ENCODE measurements at regions not wholly inside any gene's neighbourhood (a gene's known extent, or its start where the extent isn't known, plus 50 kb on each side); places are given as distances from the start of the nearest gene placed in this dataset.

GRCh38 chr5:158414780-158415179, 555.8 kb upstream of the CLINT1 start:
- Histone ChIP-seq H3K9me3 (ENCODE audit: low read length) (no peaks in the 10 kb centered on the region), H3F3A (ENCODE audit: low read length, unreplicated experiment) (no peaks in the 10 kb centered on the region), H4K20me1 (ENCODE audit: low read length) (no peaks in the 10 kb centered on the region), H3K9ac (ENCODE audit: low read length) (no peak overlapping the region), H3K4me1 (ENCODE audit: insufficient read depth, low read length) (peaks cover 16% of the 10 kb centered on the region), H2AFZ (ENCODE audit: low read length) (no peak overlapping the region), H3K36me3 (ENCODE audit: low read depth, low read length) (no peaks in the 10 kb centered on the region), H3K9me2 (replicated peaks; ENCODE audit: low read length) (no peaks in the 10 kb centered on the region), H3K27ac (ENCODE audit: low read length) (no peak overlapping the region), H3K4me3 (ENCODE audit: low read length) (no peak overlapping the region), H3K79me2 (ENCODE audit: low read length) (no peaks in the 10 kb centered on the region), H3K27me3 (ENCODE audit: low read length) (no peaks in the 10 kb centered on the region), H3K4me2 (ENCODE audit: low read length) (peak overlapping the region; percentile 47)
- ChIA-PET POLR2A (ENCODE audit: unreplicated experiment) (no interaction called here), CTCF (no interaction called here)
- intact Hi-C loops (cut with micrococcal nuclease): no loop called here
- no TSS peak for BruUV-seq (replicated peaks)
- peak; percentile 55; the same call in 1 of the 2 replicates for ATAC-seq
- DNase-seq: peak; percentile 60
- TF ChIP-seq EZH2phosphoT487 (IDR thresholded peaks at IDR 0.05; ENCODE audit: borderline replicate concordance, low read length) (no peak), EZH2 (IDR thresholded peaks at IDR 0.05; ENCODE audit: low read length, unreplicated experiment) (no peak), CTCF (conservative IDR thresholded peaks at IDR 0.05; ENCODE audit: low read depth, low read length) (no peak)

DNA sequence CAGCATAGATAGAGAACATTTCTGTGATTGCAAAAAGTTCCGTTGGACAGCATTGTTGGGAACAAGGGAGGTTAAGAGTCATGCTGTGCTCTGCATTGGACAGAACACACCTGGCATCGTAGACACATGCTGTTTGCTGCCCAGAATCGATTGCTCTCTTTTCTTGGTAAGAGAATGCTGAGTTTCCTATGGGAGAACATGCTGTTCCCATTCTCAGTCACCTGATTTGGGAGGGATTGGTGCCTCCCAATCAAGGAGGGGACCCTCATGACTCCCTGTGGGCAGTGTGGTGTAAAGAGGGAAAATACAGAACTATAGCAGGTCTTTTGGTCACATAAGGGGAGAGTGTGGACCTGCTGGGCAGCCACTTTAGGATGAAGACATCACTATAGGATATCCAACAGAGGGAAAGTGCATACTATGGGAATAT, 555.4 kb upstream of the CLINT1 start:
- TF ChIP-seq EZH2 (IDR thresholded peaks at IDR 0.05; ENCODE audit: low read length, unreplicated experiment) (no peak), EZH2phosphoT487 (IDR thresholded peaks at IDR 0.05; ENCODE audit: borderline replicate concordance, low read length) (no peak), CTCF (conservative IDR thresholded peaks at IDR 0.05; ENCODE audit: low read depth, low read length) (no peak)
- Histone ChIP-seq H3K4me3 (ENCODE audit: low read length) (no peak overlapping the region), H3K4me1 (ENCODE audit: insufficient read depth, low read length) (peaks cover 16% of the 10 kb centered on the region), H3K27ac (ENCODE audit: low read length) (no peak overlapping the region), H3K9me3 (ENCODE audit: low read length) (no peaks in the 10 kb centered on the region), H3K27me3 (ENCODE audit: low read length) (no peaks in the 10 kb centered on the region), H3F3A (ENCODE audit: low read length, unreplicated experiment) (no peaks in the 10 kb centered on the region), H2AFZ (ENCODE audit: low read length) (no peak overlapping the region), H3K9ac (ENCODE audit: low read length) (no peak overlapping the region), H3K4me2 (ENCODE audit: low read length) (peak overlapping the region; percentile 47), H4K20me1 (ENCODE audit: low read length) (no peaks in the 10 kb centered on the region), H3K79me2 (ENCODE audit: low read length) (no peaks in the 10 kb centered on the region), H3K36me3 (ENCODE audit: low read depth, low read length) (no peaks in the 10 kb centered on the region), H3K9me2 (replicated peaks; ENCODE audit: low read length) (no peaks in the 10 kb centered on the region)
- intact Hi-C loops (cut with micrococcal nuclease): no loop called here
- DNase-seq: no peak
- CTCF ChIA-PET: no interaction called here
- BruUV-seq (replicated peaks): no TSS peak
- POLR2A ChIA-PET (ENCODE audit: unreplicated experiment): no interaction called here
- ATAC-seq: no peak

DNA sequence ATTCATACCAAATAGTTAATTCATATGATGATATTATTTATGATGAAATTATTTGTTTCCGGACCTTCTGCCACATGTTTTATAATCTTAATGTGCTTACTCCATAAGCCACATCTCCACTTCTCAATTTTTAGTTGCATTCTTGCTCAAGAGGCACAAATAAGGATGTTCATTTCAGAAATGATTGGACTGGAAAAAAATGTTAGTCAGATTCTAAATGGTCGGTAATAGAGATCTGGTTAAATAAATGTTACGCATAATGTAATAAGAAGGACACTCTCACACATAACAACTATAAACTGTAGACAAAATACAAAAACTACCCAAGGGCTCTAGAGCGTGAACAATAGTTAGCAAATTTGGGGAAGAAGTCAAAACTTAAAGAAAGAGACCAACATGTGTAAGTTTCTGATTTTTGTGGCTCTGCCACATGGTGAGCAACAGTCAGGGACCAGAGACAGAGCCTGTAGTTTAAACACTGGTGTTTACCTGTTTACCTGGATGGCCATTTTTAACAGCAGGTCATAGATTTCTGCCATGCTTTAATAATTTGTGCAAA, 554.3 kb upstream of the CLINT1 start:
- H3K4me1 ChIP-seq (ENCODE audit: insufficient read depth, low read length): peaks cover 16% of the 10 kb centered on the region
- H3K27me3 ChIP-seq (ENCODE audit: low read length): no peaks in the 10 kb centered on the region
- no TSS peak for BruUV-seq (replicated peaks)
- intact Hi-C loops (cut with micrococcal nuclease): no loop called here
- H3K27ac ChIP-seq (ENCODE audit: low read length): no peak overlapping the region
- H3K9me2 ChIP-seq (replicated peaks; ENCODE audit: low read length): no peaks in the 10 kb centered on the region
- no peak for DNase-seq
- H3K4me3 ChIP-seq (ENCODE audit: low read length): no peak overlapping the region
- H3K36me3 ChIP-seq (ENCODE audit: low read depth, low read length): no peaks in the 10 kb centered on the region
- ChIA-PET POLR2A (ENCODE audit: unreplicated experiment) (no interaction called here), CTCF (no interaction called here)
- H3F3A ChIP-seq (ENCODE audit: low read length, unreplicated experiment): no peaks in the 10 kb centered on the region
- no peaks in the 10 kb centered on the region for H4K20me1 ChIP-seq (ENCODE audit: low read length)
- no peaks in the 10 kb centered on the region for H3K79me2 ChIP-seq (ENCODE audit: low read length)
- no peaks in the 10 kb centered on the region for H3K9me3 ChIP-seq (ENCODE audit: low read length)
- H3K9ac ChIP-seq (ENCODE audit: low read length): no peak overlapping the region
- TF ChIP-seq CTCF (conservative IDR thresholded peaks at IDR 0.05; ENCODE audit: low read depth, low read length) (no peak), EZH2 (IDR thresholded peaks at IDR 0.05; ENCODE audit: low read length, unreplicated experiment) (no peak), EZH2phosphoT487 (IDR thresholded peaks at IDR 0.05; ENCODE audit: borderline replicate concordance, low read length) (no peak)
- no peak overlapping the region for H2AFZ ChIP-seq (ENCODE audit: low read length)
- H3K4me2 ChIP-seq (ENCODE audit: low read length): no peak overlapping the region
- no peak for ATAC-seq

Data from PC-3 (cell line).